ENCODE measurements at regions not wholly inside any gene's neighbourhood (a gene's known extent, or its start where the extent isn't known, plus 50 kb on each side); places are given as distances from the start of the nearest gene placed in this dataset.

DNA sequence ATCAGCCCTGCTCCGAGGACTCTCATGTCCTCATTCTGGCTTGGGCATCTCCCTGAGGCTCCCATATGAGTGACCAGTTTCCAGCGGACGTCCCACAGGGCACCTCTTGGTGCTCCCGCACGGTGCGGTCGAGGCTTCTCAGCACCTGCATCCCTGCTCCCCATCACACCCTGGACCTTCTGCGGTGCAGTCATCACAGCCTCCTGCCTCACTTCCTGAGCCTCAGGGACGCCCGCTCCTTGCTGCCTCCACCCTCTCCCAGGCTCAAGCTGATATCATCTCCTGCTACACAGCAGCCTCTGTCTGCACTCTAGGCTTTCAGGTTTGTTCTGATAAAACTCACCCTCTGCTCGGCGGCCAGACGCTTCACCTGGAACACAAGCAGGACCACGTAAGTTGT is 185.0 kb downstream of the TMEM18 start:
- TF ChIP-seq, protein P1, sequence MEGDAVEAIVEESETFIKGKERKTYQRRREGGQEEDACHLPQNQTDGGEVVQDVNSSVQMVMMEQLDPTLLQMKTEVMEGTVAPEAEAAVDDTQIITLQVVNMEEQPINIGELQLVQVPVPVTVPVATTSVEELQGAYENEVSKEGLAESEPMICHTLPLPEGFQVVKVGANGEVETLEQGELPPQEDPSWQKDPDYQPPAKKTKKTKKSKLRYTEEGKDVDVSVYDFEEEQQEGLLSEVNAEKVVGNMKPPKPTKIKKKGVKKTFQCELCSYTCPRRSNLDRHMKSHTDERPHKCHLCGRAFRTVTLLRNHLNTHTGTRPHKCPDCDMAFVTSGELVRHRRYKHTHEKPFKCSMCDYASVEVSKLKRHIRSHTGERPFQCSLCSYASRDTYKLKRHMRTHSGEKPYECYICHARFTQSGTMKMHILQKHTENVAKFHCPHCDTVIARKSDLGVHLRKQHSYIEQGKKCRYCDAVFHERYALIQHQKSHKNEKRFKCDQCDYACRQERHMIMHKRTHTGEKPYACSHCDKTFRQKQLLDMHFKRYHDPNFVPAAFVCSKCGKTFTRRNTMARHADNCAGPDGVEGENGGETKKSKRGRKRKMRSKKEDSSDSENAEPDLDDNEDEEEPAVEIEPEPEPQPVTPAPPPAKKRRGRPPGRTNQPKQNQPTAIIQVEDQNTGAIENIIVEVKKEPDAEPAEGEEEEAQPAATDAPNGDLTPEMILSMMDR (IDR thresholded peaks at IDR 0.05): no peak
- no peak for TF ChIP-seq POLR2A (IDR thresholded peaks at IDR 0.05)

All from thyroid gland (tissue), 4 donors.